ENCODE measurements at regions not wholly inside any gene's neighbourhood (a gene's known extent, or its start where the extent isn't known, plus 50 kb on each side); places are given as distances from the start of the nearest gene placed in this dataset.

DNA sequence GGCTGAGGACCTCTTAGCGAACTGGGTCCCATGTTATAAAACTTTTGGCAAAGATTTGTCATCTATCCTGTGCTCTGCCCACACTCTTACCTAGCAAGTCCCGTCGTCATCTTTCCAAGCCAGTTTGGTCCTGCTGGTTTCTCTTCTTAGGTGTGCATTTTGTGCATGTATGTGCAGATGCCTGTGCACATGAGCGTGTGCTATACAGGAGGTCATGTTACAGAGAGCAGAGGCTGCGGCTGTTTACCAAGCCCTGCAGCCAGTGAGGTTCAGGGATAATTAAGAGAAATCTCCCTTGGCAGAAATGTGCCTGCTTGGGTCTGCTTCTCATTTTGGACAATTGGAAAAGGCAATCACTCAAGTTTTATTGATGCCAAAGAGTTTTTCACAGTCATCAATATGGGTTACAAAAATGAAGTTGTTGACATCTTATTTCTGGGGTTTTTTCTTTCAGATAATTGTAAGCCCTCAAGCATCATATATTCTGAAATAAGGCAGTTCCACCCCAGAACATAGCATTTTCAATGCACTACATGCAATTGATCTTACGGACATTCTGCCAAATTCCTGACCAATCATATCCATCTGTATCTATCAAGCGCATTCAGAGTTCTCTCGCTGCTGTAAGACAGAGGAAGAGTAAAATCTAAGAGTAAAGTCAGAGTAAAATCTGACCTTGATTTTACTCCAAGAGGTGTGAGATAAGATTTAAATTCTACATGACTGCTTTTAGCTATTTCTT is 361.4 kb upstream of the ZNF32 start:
- WGBS = 76% methylated on average over 8 of the region's 8 CpGs

More for the DNA sequence above, 361.4 kb upstream of the ZNF32 start:
- Histone ChIP-seq H3K9me3 (ENCODE audit: control insufficient read depth in 4 of 4, low read length in 3 of 4) (no peaks in the 10 kb centered on the region), H3K27ac (ENCODE audit: low read depth in 1 of 2, low read length in 2 of 2) (no peak overlapping the region), H3K4me3 (ENCODE audit: low read depth in 1 of 3, low read length in 3 of 3) (no peak overlapping the region), H3K9ac (ENCODE audit: low read depth in 1 of 2, low read length in 2 of 2) (no peak overlapping the region), H3K36me3 (ENCODE audit: control insufficient read depth in 4 of 4, insufficient read depth in 3 of 4, low read depth in 1 of 4, low read length in 3 of 4) (no peaks in the 10 kb centered on the region), H3K27me3 (ENCODE audit: control insufficient read depth in 4 of 4, insufficient read depth in 4 of 4, low read length in 3 of 4) (peaks cover 0 to 4% (median 0%) of the 10 kb centered on the region in 4 donors), H3K4me1 (ENCODE audit: control insufficient read depth in 4 of 4, insufficient read depth in 4 of 4, low read length in 3 of 4) (no peaks in the 10 kb centered on the region)
- no peak for TF ChIP-seq TAF1 (conservative IDR thresholded peaks at IDR 0.05)
- TF ChIP-seq SP1 (IDR thresholded peaks at IDR 0.05) = no peak
- no peak for TF ChIP-seq NR2F2 (IDR thresholded peaks at IDR 0.05)
- TF ChIP-seq YY1 (IDR thresholded peaks at IDR 0.05) = no peak
- no peak for TF ChIP-seq RXRA (IDR thresholded peaks at IDR 0.05)
- TF ChIP-seq RAD21 (IDR thresholded peaks at IDR 0.05) = no peak
- TF ChIP-seq, protein P1, sequence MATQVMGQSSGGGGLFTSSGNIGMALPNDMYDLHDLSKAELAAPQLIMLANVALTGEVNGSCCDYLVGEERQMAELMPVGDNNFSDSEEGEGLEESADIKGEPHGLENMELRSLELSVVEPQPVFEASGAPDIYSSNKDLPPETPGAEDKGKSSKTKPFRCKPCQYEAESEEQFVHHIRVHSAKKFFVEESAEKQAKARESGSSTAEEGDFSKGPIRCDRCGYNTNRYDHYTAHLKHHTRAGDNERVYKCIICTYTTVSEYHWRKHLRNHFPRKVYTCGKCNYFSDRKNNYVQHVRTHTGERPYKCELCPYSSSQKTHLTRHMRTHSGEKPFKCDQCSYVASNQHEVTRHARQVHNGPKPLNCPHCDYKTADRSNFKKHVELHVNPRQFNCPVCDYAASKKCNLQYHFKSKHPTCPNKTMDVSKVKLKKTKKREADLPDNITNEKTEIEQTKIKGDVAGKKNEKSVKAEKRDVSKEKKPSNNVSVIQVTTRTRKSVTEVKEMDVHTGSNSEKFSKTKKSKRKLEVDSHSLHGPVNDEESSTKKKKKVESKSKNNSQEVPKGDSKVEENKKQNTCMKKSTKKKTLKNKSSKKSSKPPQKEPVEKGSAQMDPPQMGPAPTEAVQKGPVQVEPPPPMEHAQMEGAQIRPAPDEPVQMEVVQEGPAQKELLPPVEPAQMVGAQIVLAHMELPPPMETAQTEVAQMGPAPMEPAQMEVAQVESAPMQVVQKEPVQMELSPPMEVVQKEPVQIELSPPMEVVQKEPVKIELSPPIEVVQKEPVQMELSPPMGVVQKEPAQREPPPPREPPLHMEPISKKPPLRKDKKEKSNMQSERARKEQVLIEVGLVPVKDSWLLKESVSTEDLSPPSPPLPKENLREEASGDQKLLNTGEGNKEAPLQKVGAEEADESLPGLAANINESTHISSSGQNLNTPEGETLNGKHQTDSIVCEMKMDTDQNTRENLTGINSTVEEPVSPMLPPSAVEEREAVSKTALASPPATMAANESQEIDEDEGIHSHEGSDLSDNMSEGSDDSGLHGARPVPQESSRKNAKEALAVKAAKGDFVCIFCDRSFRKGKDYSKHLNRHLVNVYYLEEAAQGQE (IDR thresholded peaks at IDR 0.05) = no peak
- TF ChIP-seq, protein P2, sequence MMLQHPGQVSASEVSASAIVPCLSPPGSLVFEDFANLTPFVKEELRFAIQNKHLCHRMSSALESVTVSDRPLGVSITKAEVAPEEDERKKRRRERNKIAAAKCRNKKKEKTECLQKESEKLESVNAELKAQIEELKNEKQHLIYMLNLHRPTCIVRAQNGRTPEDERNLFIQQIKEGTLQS (IDR thresholded peaks at IDR 0.05) = no peak
- TF ChIP-seq JUND (IDR thresholded peaks at IDR 0.05) = no peak
- no peak for TF ChIP-seq FOXA2 (IDR thresholded peaks at IDR 0.05)
- no peak for TF ChIP-seq HNF4A (conservative IDR thresholded peaks at IDR 0.05)
- TF ChIP-seq, protein P3, sequence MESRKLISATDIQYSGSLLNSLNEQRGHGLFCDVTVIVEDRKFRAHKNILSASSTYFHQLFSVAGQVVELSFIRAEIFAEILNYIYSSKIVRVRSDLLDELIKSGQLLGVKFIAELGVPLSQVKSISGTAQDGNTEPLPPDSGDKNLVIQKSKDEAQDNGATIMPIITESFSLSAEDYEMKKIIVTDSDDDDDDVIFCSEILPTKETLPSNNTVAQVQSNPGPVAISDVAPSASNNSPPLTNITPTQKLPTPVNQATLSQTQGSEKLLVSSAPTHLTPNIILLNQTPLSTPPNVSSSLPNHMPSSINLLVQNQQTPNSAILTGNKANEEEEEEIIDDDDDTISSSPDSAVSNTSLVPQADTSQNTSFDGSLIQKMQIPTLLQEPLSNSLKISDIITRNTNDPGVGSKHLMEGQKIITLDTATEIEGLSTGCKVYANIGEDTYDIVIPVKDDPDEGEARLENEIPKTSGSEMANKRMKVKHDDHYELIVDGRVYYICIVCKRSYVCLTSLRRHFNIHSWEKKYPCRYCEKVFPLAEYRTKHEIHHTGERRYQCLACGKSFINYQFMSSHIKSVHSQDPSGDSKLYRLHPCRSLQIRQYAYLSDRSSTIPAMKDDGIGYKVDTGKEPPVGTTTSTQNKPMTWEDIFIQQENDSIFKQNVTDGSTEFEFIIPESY (IDR thresholded peaks at IDR 0.05) = no peak
- TF ChIP-seq, protein P4, sequence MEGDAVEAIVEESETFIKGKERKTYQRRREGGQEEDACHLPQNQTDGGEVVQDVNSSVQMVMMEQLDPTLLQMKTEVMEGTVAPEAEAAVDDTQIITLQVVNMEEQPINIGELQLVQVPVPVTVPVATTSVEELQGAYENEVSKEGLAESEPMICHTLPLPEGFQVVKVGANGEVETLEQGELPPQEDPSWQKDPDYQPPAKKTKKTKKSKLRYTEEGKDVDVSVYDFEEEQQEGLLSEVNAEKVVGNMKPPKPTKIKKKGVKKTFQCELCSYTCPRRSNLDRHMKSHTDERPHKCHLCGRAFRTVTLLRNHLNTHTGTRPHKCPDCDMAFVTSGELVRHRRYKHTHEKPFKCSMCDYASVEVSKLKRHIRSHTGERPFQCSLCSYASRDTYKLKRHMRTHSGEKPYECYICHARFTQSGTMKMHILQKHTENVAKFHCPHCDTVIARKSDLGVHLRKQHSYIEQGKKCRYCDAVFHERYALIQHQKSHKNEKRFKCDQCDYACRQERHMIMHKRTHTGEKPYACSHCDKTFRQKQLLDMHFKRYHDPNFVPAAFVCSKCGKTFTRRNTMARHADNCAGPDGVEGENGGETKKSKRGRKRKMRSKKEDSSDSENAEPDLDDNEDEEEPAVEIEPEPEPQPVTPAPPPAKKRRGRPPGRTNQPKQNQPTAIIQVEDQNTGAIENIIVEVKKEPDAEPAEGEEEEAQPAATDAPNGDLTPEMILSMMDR (IDR thresholded peaks at IDR 0.05; ENCODE audit: low read depth, low read length, missing input control) = no peak
- no peak for TF ChIP-seq GABPA (IDR thresholded peaks at IDR 0.05 in 1 of 2, conservative IDR thresholded peaks at IDR 0.05 in 1 of 2)
- no peak for TF ChIP-seq HNF4G (IDR thresholded peaks at IDR 0.05)
- TF ChIP-seq FOXA1 (IDR thresholded peaks at IDR 0.05) = no peak
- TF ChIP-seq, protein P5, sequence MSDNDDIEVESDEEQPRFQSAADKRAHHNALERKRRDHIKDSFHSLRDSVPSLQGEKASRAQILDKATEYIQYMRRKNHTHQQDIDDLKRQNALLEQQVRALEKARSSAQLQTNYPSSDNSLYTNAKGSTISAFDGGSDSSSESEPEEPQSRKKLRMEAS (IDR thresholded peaks at IDR 0.05) = no peak
- TF ChIP-seq EGR1 (IDR thresholded peaks at IDR 0.05; ENCODE audit: low read depth in 2 of 2) = no peak
- no peak for DNase-seq (ENCODE audit: low spot score)

Data from liver (tissue), 8 donors.